ENCODE measurements at regions not wholly inside any gene's neighbourhood (a gene's known extent, or its start where the extent isn't known, plus 50 kb on each side); places are given as distances from the start of the nearest gene placed in this dataset.

DNA sequence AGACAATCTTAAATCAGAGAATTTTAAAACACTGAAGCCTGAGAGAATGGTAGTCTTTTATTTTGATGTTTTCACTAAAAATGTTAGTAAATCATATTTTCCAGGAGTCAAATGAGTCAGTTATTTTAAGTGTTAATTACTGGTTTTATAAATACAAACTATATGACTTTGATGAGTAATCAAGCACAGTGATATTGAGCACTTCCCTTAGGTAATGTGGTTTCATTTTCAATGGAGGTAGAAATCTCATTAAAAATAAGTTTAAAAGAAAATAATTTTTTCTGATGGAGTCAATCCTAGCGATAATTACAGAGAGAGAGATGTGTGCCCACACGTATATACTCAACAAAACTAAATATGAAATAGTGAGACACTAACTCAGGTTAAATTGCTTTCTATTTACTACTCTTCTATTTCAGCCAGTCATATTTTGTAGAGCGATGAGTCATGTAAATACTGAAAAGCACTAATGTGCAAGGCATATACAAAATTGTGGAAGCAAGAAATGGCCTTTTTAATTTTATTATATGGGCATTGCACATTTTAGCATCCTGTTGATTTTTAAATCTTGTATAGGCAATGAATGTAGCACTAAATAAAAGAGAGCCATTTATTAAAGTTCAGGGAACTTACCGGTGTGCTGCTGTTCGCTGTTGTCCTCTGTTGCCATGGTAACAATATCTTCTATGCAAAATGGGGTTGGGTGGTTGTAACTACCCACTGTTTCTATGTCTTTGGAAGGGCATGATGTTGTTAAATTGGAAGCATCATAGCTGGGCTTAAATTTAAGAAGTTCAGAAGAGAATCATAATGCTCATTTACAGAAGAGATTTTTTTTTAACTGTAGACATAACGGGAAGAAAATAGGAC, 513.7 kb downstream of the TLL1 start:
- TF ChIP-seq, protein P1, sequence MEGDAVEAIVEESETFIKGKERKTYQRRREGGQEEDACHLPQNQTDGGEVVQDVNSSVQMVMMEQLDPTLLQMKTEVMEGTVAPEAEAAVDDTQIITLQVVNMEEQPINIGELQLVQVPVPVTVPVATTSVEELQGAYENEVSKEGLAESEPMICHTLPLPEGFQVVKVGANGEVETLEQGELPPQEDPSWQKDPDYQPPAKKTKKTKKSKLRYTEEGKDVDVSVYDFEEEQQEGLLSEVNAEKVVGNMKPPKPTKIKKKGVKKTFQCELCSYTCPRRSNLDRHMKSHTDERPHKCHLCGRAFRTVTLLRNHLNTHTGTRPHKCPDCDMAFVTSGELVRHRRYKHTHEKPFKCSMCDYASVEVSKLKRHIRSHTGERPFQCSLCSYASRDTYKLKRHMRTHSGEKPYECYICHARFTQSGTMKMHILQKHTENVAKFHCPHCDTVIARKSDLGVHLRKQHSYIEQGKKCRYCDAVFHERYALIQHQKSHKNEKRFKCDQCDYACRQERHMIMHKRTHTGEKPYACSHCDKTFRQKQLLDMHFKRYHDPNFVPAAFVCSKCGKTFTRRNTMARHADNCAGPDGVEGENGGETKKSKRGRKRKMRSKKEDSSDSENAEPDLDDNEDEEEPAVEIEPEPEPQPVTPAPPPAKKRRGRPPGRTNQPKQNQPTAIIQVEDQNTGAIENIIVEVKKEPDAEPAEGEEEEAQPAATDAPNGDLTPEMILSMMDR (IDR thresholded peaks at IDR 0.05), result no peak
- no peak for TF ChIP-seq POLR2A (IDR thresholded peaks at IDR 0.05)

All from testis (tissue), 2 donors.